ENCODE measurements at regions not wholly inside any gene's neighbourhood (a gene's known extent, or its start where the extent isn't known, plus 50 kb on each side); places are given as distances from the start of the nearest gene placed in this dataset.

DNA sequence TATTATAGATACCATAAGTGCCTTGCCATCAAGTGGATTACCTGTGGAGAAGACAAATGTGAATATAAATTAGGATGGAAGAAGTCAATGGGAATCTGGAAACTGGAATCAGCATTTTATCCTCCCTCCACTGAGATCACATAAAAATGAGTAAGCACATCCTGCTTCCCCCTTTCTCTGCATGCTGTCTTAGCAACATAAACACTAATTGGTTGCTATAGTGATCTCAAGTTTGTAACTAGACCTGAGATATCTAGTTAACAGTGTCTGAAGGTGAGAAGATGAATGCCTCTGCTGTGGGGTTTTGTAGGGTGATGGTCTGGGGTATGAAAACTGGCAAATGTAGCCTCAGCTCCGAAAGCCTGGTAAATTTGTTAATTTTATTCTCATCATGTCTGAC lies 1357.5 kb upstream of the CELF4 start:
- POLR2A ChIA-PET, result no interaction called here
- Mint-ChIP-seq H3K27ac (no peak overlapping the region), H3K4me3 (no peak overlapping the region), H3K4me1 (no peaks in the 10 kb centered on the region), H3K27me3 (peaks cover 3 to 46% of the 10 kb centered on the region in 2 donors), H3K9me3 (peaks cover 0 to 2% (median 0%) of the 10 kb centered on the region in 5 donors), H3K36me3 (peaks cover 0 to 9% (median 0%) of the 10 kb centered on the region in 3 donors)
- CTCF ChIA-PET, result no interaction called here
- Histone ChIP-seq H3K4me1 (ENCODE audit: insufficient read depth, low read length) (no peaks in the 10 kb centered on the region), H3K4me3 (ENCODE audit: low read length) (no peak overlapping the region), H3K27me3 (ENCODE audit: insufficient read depth, low read length, poor library complexity, severe bottlenecking) (no peaks in the 10 kb centered on the region), H3K9me3 (ENCODE audit: low read length) (no peaks in the 10 kb centered on the region), H3K36me3 (ENCODE audit: insufficient read depth, low read length) (no peaks in the 10 kb centered on the region), H3K27ac (ENCODE audit: low read depth, low read length) (no peak overlapping the region)
- DNase-seq, result no peak

DNA sequence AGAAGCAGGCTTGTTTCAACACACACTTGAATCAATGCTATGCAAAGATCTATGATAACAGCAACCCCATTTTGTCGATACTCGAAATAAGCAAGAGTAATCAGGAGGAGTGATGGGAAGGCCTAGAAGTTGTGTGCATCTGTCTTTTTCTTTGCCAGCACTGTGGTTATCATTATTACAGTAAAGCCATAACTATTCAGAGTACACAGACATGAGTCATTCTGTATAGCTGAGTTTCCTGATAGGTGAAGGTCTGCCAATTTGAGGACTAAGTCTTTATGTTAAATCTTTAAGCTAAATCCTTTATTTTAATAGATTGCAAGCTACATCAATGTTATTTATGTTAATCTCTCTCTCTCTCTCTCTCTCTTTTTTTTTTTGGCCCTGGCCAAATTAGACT lies 1344.4 kb upstream of the CELF4 start:
- H3K9me3 Mint-ChIP-seq, result peaks cover 0 to 3% (median 0%) of the 10 kb centered on the region in 5 donors
- DNase-seq, result no peak

GRCh38 chr18:38902796-38903195 lies 1337.2 kb upstream of the CELF4 start:
- H3K27ac ChIP-seq (ENCODE audit: low read depth, low read length), result no peak overlapping the region

More for the DNA sequence above, 1344.4 kb upstream of the CELF4 start:
- Histone ChIP-seq H3K9me3 (ENCODE audit: low read length) (no peaks in the 10 kb centered on the region), H3K27ac (ENCODE audit: low read depth, low read length) (no peak overlapping the region), H3K4me3 (ENCODE audit: low read length) (no peak overlapping the region), H3K36me3 (ENCODE audit: insufficient read depth, low read length) (no peaks in the 10 kb centered on the region), H3K4me1 (ENCODE audit: insufficient read depth, low read length) (no peaks in the 10 kb centered on the region), H3K27me3 (ENCODE audit: insufficient read depth, low read length, poor library complexity, severe bottlenecking) (no peaks in the 10 kb centered on the region)
- Mint-ChIP-seq H3K27ac (no peak overlapping the region), H3K4me1 (no peaks in the 10 kb centered on the region), H3K4me3 (no peak overlapping the region), H3K27me3 (peaks cover 0 to 1% of the 10 kb centered on the region in 2 donors), H3K36me3 (no peaks in the 10 kb centered on the region)
- CTCF ChIA-PET, result no interaction called here
- POLR2A ChIA-PET, result no interaction called here

DNA sequence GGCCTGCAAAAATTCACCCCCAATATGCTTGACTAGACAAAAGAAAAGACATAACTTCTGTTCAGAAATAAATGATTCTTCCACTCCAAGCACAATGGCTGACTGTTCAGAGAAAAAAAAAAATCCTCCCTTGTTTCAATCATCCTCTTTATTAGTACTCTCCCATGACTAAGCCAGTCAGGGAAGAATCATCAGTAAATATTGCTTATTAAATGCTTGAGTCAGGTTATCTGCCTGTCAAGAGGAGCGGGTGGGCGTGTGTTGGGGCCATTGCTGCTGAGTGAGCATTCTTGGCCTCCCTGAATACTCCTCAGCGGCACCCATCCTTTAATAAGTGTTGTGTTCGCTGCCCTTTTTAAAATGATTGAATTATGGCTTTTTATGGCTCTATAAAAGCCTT lies 1334.8 kb upstream of the CELF4 start:
- H3K4me1 Mint-ChIP-seq, result no peaks in the 10 kb centered on the region

More at GRCh38 chr18:38902796-38903195, 1337.2 kb upstream of the CELF4 start:
- no peaks in the 10 kb centered on the region for H3K4me1 ChIP-seq (ENCODE audit: insufficient read depth, low read length)
- no peaks in the 10 kb centered on the region for H3K9me3 ChIP-seq (ENCODE audit: low read length)
- no peak overlapping the region for H3K4me3 Mint-ChIP-seq
- H3K4me1 Mint-ChIP-seq, result no peaks in the 10 kb centered on the region
- no peak overlapping the region for H3K4me3 ChIP-seq (ENCODE audit: low read length)
- CTCF ChIA-PET, result no interaction called here
- no peaks in the 10 kb centered on the region for H3K9me3 Mint-ChIP-seq
- POLR2A ChIA-PET, result no interaction called here
- no peaks in the 10 kb centered on the region for H3K36me3 ChIP-seq (ENCODE audit: insufficient read depth, low read length)
- no peak for DNase-seq
- no peak overlapping the region for H3K27ac Mint-ChIP-seq
- H3K27me3 Mint-ChIP-seq, result peaks cover 0 to 2% of the 10 kb centered on the region in 2 donors
- no peaks in the 10 kb centered on the region for H3K27me3 ChIP-seq (ENCODE audit: insufficient read depth, low read length, poor library complexity, severe bottlenecking)
- H3K36me3 Mint-ChIP-seq, result no peaks in the 10 kb centered on the region

DNA sequence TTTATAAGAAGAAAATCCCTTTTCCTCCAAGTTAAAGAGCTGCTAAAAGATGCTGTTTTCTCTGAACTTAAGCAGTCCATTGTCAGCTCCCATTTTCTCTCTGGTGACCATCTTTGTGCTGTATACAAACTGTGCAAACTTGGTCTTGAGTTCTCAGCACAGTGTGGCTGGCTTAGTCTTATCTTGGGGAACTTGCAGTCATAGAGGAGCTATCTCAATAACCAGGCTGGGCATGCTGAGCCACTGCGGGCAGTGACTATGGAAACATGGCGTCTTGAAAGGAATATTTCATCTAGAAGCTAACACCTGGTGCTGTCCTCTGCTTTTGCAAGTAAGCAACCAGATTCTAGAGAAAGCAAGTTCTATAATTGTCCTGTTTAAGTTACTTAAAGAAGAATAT lies 1334.4 kb upstream of the CELF4 start:
- DNase-seq, result no peak
- no peaks in the 10 kb centered on the region for H3K27me3 ChIP-seq (ENCODE audit: insufficient read depth, low read length, poor library complexity, severe bottlenecking)
- Mint-ChIP-seq H3K9me3 (no peaks in the 10 kb centered on the region), H3K4me3 (no peak overlapping the region), H3K27ac (no peak overlapping the region), H3K4me1 (no peaks in the 10 kb centered on the region), H3K36me3 (no peaks in the 10 kb centered on the region), H3K27me3 (peaks cover 0 to 2% of the 10 kb centered on the region in 2 donors)
- H3K9me3 ChIP-seq (ENCODE audit: low read length), result no peaks in the 10 kb centered on the region
- ChIA-PET POLR2A (no interaction called here), CTCF (no interaction called here)
- H3K4me1 ChIP-seq (ENCODE audit: insufficient read depth, low read length), result no peaks in the 10 kb centered on the region
- no peak overlapping the region for H3K27ac ChIP-seq (ENCODE audit: low read depth, low read length)
- no peak overlapping the region for H3K4me3 ChIP-seq (ENCODE audit: low read length)
- no peaks in the 10 kb centered on the region for H3K36me3 ChIP-seq (ENCODE audit: insufficient read depth, low read length)

More for the DNA sequence above, 1334.8 kb upstream of the CELF4 start:
- no peak overlapping the region for H3K4me3 Mint-ChIP-seq
- no peaks in the 10 kb centered on the region for H3K27me3 ChIP-seq (ENCODE audit: insufficient read depth, low read length, poor library complexity, severe bottlenecking)
- DNase-seq, result no peak
- ChIA-PET CTCF (no interaction called here), POLR2A (no interaction called here)
- no peaks in the 10 kb centered on the region for H3K9me3 Mint-ChIP-seq
- H3K36me3 ChIP-seq (ENCODE audit: insufficient read depth, low read length), result no peaks in the 10 kb centered on the region
- H3K27me3 Mint-ChIP-seq, result peaks cover 0 to 2% of the 10 kb centered on the region in 2 donors
- no peaks in the 10 kb centered on the region for H3K36me3 Mint-ChIP-seq
- H3K9me3 ChIP-seq (ENCODE audit: low read length), result no peaks in the 10 kb centered on the region
- no peak overlapping the region for H3K27ac Mint-ChIP-seq
- H3K4me3 ChIP-seq (ENCODE audit: low read length), result no peak overlapping the region
- H3K4me1 ChIP-seq (ENCODE audit: insufficient read depth, low read length), result no peaks in the 10 kb centered on the region
- H3K27ac ChIP-seq (ENCODE audit: low read depth, low read length), result no peak overlapping the region

- H3K4me3 Mint-ChIP-seq, result no peak overlapping the region
- H3K4me1 Mint-ChIP-seq, result no peaks in the 10 kb centered on the region
- Histone ChIP-seq H3K9me3 (ENCODE audit: low read length) (no peaks in the 10 kb centered on the region), H3K36me3 (ENCODE audit: insufficient read depth, low read length) (no peaks in the 10 kb centered on the region), H3K4me3 (ENCODE audit: low read length) (no peak overlapping the region), H3K27ac (ENCODE audit: low read depth, low read length) (no peak overlapping the region), H3K4me1 (ENCODE audit: insufficient read depth, low read length) (no peaks in the 10 kb centered on the region), H3K27me3 (ENCODE audit: insufficient read depth, low read length, poor library complexity, severe bottlenecking) (no peaks in the 10 kb centered on the region)
- ChIA-PET POLR2A (no interaction called here), CTCF (no interaction called here)
- H3K9me3 Mint-ChIP-seq, result peaks cover 0 to under 1% (median 0%) of the 10 kb centered on the region in 5 donors
- DNase-seq, result no peak
- H3K27ac Mint-ChIP-seq, result no peak overlapping the region
- H3K36me3 Mint-ChIP-seq, result peaks cover 0 to 1% (median 0%) of the 10 kb centered on the region in 3 donors
- peaks cover 0 to 2% of the 10 kb centered on the region in 2 donors for H3K27me3 Mint-ChIP-seq
Observed at GRCh38 chr18:38899252-38899651, 1333.7 kb upstream of the CELF4 start.

- H3K4me1 Mint-ChIP-seq, result no peaks in the 10 kb centered on the region
- H3K27ac Mint-ChIP-seq, result peak overlapping the region in 1 of 8 donors; percentile 5
- H3K36me3 Mint-ChIP-seq, result peaks cover 0 to 1% (median 0%) of the 10 kb centered on the region in 3 donors
- no peaks in the 10 kb centered on the region for H3K36me3 ChIP-seq (ENCODE audit: insufficient read depth, low read length)
- CTCF ChIA-PET, result no interaction called here
- peaks cover 0 to 2% (median 0%) of the 10 kb centered on the region in 5 donors for H3K9me3 Mint-ChIP-seq
- no peak overlapping the region for H3K27ac ChIP-seq (ENCODE audit: low read depth, low read length)
- H3K27me3 ChIP-seq (ENCODE audit: insufficient read depth, low read length, poor library complexity, severe bottlenecking), result no peaks in the 10 kb centered on the region
- H3K4me3 ChIP-seq (ENCODE audit: low read length), result no peak overlapping the region
- DNase-seq, result no peak
- no peaks in the 10 kb centered on the region for H3K4me1 ChIP-seq (ENCODE audit: insufficient read depth, low read length)
- peaks cover 0 to 2% of the 10 kb centered on the region in 2 donors for H3K27me3 Mint-ChIP-seq
- H3K9me3 ChIP-seq (ENCODE audit: low read length), result no peaks in the 10 kb centered on the region
- no peak overlapping the region for H3K4me3 Mint-ChIP-seq
- POLR2A ChIA-PET, result no interaction called here
Observed at GRCh38 chr18:38898167-38898566, 1332.6 kb upstream of the CELF4 start.

DNA sequence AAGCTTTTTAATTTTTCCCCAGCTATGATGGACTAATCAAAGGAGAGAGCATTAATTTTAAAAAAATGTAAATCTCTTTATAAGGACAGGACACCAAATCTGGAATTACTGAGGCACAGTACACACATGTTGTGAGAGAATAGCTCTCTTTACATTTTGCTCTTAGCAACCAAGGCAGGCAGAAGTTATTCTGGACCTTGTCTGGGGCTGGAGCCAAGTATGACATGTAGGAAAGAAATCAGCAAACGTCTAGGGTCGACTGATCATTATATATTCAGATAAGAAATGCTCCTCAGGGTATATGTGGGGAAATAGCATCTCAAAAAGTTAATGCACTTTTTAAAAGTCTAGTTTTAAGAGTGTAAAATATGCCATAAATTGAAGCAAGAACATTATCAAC lies 1330.0 kb upstream of the CELF4 start:
- H3K4me1 Mint-ChIP-seq, result no peaks in the 10 kb centered on the region

GRCh38 chr18:38887671-38888020 lies 1322.0 kb upstream of the CELF4 start:
- Mint-ChIP-seq H3K4me3 (no peak overlapping the region), H3K27ac (peak overlapping the region in 1 of 8 donors; percentile 7), H3K27me3 (no peaks in the 10 kb centered on the region), H3K9me3 (peaks cover 0 to 5% (median 0%) of the 10 kb centered on the region in 5 donors), H3K36me3 (no peaks in the 10 kb centered on the region), H3K4me1 (no peaks in the 10 kb centered on the region)
- ChIA-PET CTCF (no interaction called here), POLR2A (no interaction called here)
- Histone ChIP-seq H3K9me3 (ENCODE audit: low read length) (no peaks in the 10 kb centered on the region), H3K27me3 (ENCODE audit: insufficient read depth, low read length, poor library complexity, severe bottlenecking) (no peaks in the 10 kb centered on the region), H3K4me3 (ENCODE audit: low read length) (no peak overlapping the region), H3K36me3 (ENCODE audit: insufficient read depth, low read length) (no peaks in the 10 kb centered on the region), H3K4me1 (ENCODE audit: insufficient read depth, low read length) (no peaks in the 10 kb centered on the region), H3K27ac (ENCODE audit: low read depth, low read length) (no peak overlapping the region)
- DNase-seq, result no peak

More for the DNA sequence above, 1330.0 kb upstream of the CELF4 start:
- Mint-ChIP-seq H3K36me3 (peaks cover 0 to 1% (median 0%) of the 10 kb centered on the region in 3 donors), H3K27me3 (no peaks in the 10 kb centered on the region), H3K4me3 (no peak overlapping the region), H3K9me3 (peaks cover 0 to 2% (median 0%) of the 10 kb centered on the region in 5 donors), H3K27ac (no peak overlapping the region)
- ChIA-PET CTCF (no interaction called here), POLR2A (no interaction called here)
- no peaks in the 10 kb centered on the region for H3K4me1 ChIP-seq (ENCODE audit: insufficient read depth, low read length)
- no peaks in the 10 kb centered on the region for H3K9me3 ChIP-seq (ENCODE audit: low read length)
- no peak overlapping the region for H3K4me3 ChIP-seq (ENCODE audit: low read length)
- no peak for DNase-seq
- H3K36me3 ChIP-seq (ENCODE audit: insufficient read depth, low read length), result no peaks in the 10 kb centered on the region
- H3K27me3 ChIP-seq (ENCODE audit: insufficient read depth, low read length, poor library complexity, severe bottlenecking), result no peaks in the 10 kb centered on the region
- no peak overlapping the region for H3K27ac ChIP-seq (ENCODE audit: low read depth, low read length)

All from CD8-positive, alpha-beta memory T cell (primary cell).